Left ventricle myocardium inferior (tissue), 1 donor: ENCODE measurements at regions not wholly inside any gene's neighbourhood (a gene's known extent, or its start where the extent isn't known, plus 50 kb on each side); places are given as distances from the start of the nearest gene placed in this dataset.

Experiments
- DNase-seq: peaks from one replicate; pipeline ENCODE4 v3.0.0-alpha.2; 2020
- H3K27ac ChIP-seq: fragments of 200-600 bp; replicated peaks from 2 replicates; pipeline ENCODE4 v1.8.0; 2021
- H3K27me3 ChIP-seq: fragments of 200-600 bp; 2 replicates; pipeline ENCODE4 v1.8.0; 2021; ENCODE audit warnings: low read depth
- H3K36me3 ChIP-seq: fragments of 200-600 bp; 2 replicates; pipeline ENCODE4 v1.8.0; 2021
- H3K4me1 ChIP-seq: fragments of 200-600 bp; 2 replicates; pipeline ENCODE4 v1.8.0; 2021
- H3K4me3 ChIP-seq: fragments of 200-600 bp; 2 replicates; pipeline ENCODE4 v1.8.0; 2021; ENCODE audit warnings: mild to moderate bottlenecking, moderate library complexity
- H3K9me3 ChIP-seq: fragments of 200-600 bp; replicated peaks from 2 replicates; pipeline ENCODE4 v1.8.0; 2021
- CTCF ChIP-seq: fragments of 200-600 bp; IDR thresholded peaks from 2 replicates; pipeline ENCODE4 v1.8.0; 2021; ENCODE audit warnings: antibody characterized with exemption, mild to moderate bottlenecking, borderline replicate concordance
- intact Hi-C: fragments of 100-400 bp; cut with micrococcal nuclease; formaldehyde crosslinking; loops from one replicate; pipeline ENCODE4 v1.11.0; 2022
- donor health status: DM: no; HTN: yes; CAD: no; lungs with severe emphysema.

GRCh38 chr1:30381266-30381665 lies 342.1 kb downstream of the MATN1 start:
- H3K4me1 ChIP-seq, result peaks cover 6% of the 10 kb centered on the region
- H3K27me3 ChIP-seq, result peaks cover 68% of the 10 kb centered on the region
- no peak for TF ChIP-seq CTCF
- no peaks in the 10 kb centered on the region for H3K9me3 ChIP-seq
- H3K27ac ChIP-seq, result no peak overlapping the region
- no peak overlapping the region for H3K4me3 ChIP-seq
- intact Hi-C loops, result no loop called here
- H3K36me3 ChIP-seq, result no peaks in the 10 kb centered on the region
- DNase-seq, result no peak

- Histone ChIP-seq H3K36me3 (no peaks in the 10 kb centered on the region), H3K27me3 (peaks cover 65% of the 10 kb centered on the region), H3K4me1 (peaks cover 6% of the 10 kb centered on the region), H3K27ac (no peak overlapping the region), H3K9me3 (no peaks in the 10 kb centered on the region), H3K4me3 (no peak overlapping the region)
- intact Hi-C loops, result no loop called here
- peak; percentile 2 for TF ChIP-seq CTCF
- no peak for DNase-seq
Measured at GRCh38 chr1:30380625-30380984, 342.8 kb downstream of the MATN1 start.

GRCh38 chr1:30379684-30380624 lies 343.4 kb downstream of the MATN1 start:
- intact Hi-C loops, result no loop called here
- Histone ChIP-seq H3K4me1 (peaks cover 6% of the 10 kb centered on the region), H3K9me3 (no peaks in the 10 kb centered on the region), H3K27me3 (peaks cover 63% of the 10 kb centered on the region), H3K36me3 (no peaks in the 10 kb centered on the region), H3K27ac (no peak overlapping the region), H3K4me3 (no peak overlapping the region)
- peak; percentile 89 for TF ChIP-seq CTCF
- DNase-seq, result no peak

- peaks cover 6% of the 10 kb centered on the region for H3K4me1 ChIP-seq
- no peak overlapping the region for H3K4me3 ChIP-seq
- no peak for TF ChIP-seq CTCF
- no peak for DNase-seq
- intact Hi-C loops, result no loop called here
- H3K27ac ChIP-seq, result no peak overlapping the region
- no peaks in the 10 kb centered on the region for H3K9me3 ChIP-seq
- H3K36me3 ChIP-seq, result no peaks in the 10 kb centered on the region
- peaks cover 64% of the 10 kb centered on the region for H3K27me3 ChIP-seq
Measured at GRCh38 chr1:30378991-30379581, 344.3 kb downstream of the MATN1 start.

GRCh38 chr1:30378003-30378596 lies 345.3 kb downstream of the MATN1 start:
- no peaks in the 10 kb centered on the region for H3K9me3 ChIP-seq
- no peak overlapping the region for H3K27ac ChIP-seq
- peaks cover 6% of the 10 kb centered on the region for H3K4me1 ChIP-seq
- H3K27me3 ChIP-seq, result peaks cover 70% of the 10 kb centered on the region
- intact Hi-C loops, result no loop called here
- H3K4me3 ChIP-seq, result no peak overlapping the region
- no peak for TF ChIP-seq CTCF
- H3K36me3 ChIP-seq, result no peaks in the 10 kb centered on the region
- no peak for DNase-seq
